ENCODE measurements at regions not wholly inside any gene's neighbourhood (a gene's known extent, or its start where the extent isn't known, plus 50 kb on each side); places are given as distances from the start of the nearest gene placed in this dataset.
A peak's percentile ranks its signal among the peaks of the same experiment; 100 is the strongest.

- no peak for DNase-seq (ENCODE audit: low read depth)
- TF ChIP-seq CTCF (conservative IDR thresholded peaks at IDR 0.05; ENCODE audit: control insufficient read depth, insufficient read depth, low read depth, low read length), result no peak
- no peak overlapping the region for H3K4me3 ChIP-seq (ENCODE audit: control insufficient read depth, low read depth, low read length)
These were observed 551.2 kb downstream of the CDH26 start for GRCh38 chr20:60509407-60509806.

- no peak for TF ChIP-seq CTCF (conservative IDR thresholded peaks at IDR 0.05; ENCODE audit: control insufficient read depth, insufficient read depth, low read depth, low read length)
- no peak overlapping the region for H3K4me3 ChIP-seq (ENCODE audit: control insufficient read depth, low read depth, low read length)
- no peak for DNase-seq (ENCODE audit: low read depth)
These were observed 552.1 kb downstream of the CDH26 start for GRCh38 chr20:60510356-60510755.

DNA sequence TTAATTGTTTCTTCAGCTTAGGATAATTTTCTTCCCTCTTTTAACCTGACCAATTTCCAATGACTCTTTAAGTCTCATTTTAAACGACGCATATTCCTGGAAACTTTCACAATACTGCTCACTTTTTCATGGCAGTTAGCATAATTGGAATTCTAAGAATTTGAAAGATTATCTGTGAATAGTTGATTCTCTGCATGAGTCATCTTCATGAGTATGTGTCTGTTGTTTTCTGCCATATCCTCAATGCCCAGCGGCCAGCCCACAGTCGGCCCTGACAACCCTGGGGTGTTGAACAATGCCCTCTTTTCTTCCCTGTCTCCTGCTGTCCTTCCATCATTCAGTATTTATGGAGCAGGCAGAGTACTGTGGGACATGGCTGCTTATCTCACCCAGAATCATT, 554.2 kb downstream of the CDH26 start:
- H3K4me3 ChIP-seq (ENCODE audit: control insufficient read depth, low read depth, low read length), result no peak overlapping the region
- peak; percentile 59 for DNase-seq (ENCODE audit: low read depth)
- TF ChIP-seq CTCF (conservative IDR thresholded peaks at IDR 0.05; ENCODE audit: control insufficient read depth, insufficient read depth, low read depth, low read length), result no peak

DNA sequence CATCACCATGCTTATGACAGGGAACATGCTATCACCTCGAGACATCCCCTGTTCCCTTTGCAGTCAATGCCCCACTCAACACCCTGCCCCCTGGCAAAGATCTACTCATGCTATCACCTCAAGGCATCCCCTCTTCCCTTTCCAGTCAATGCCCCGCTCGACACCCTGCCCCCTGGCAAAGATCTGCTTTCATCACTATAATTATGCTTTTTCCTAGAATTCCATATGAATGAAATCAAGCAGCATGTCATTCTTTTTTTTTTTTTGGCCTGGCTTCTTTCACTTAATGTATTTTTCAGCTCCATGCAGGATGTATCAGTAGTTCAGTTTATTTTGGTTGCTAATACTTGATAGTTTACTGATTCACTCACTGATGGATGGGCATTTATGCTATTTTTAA, 554.9 kb downstream of the CDH26 start:
- DNase-seq (ENCODE audit: low read depth), result no peak

GRCh38 chr20:60516442-60516841, 558.2 kb downstream of the CDH26 start:
- no peak for DNase-seq (ENCODE audit: low read depth)
- no peak for TF ChIP-seq CTCF (conservative IDR thresholded peaks at IDR 0.05; ENCODE audit: control insufficient read depth, insufficient read depth, low read depth, low read length)
- H3K4me3 ChIP-seq (ENCODE audit: control insufficient read depth, low read depth, low read length), result no peak overlapping the region

More for the DNA sequence above, 554.9 kb downstream of the CDH26 start:
- no peak overlapping the region for H3K4me3 ChIP-seq (ENCODE audit: control insufficient read depth, low read depth, low read length)
- no peak for TF ChIP-seq CTCF (conservative IDR thresholded peaks at IDR 0.05; ENCODE audit: control insufficient read depth, insufficient read depth, low read depth, low read length)

GRCh38 chr20:60518022-60518421, 559.8 kb downstream of the CDH26 start:
- H3K4me3 ChIP-seq (ENCODE audit: control insufficient read depth, low read depth, low read length), result no peak overlapping the region
- DNase-seq (ENCODE audit: low read depth), result no peak
- TF ChIP-seq CTCF (conservative IDR thresholded peaks at IDR 0.05; ENCODE audit: control insufficient read depth, insufficient read depth, low read depth, low read length), result no peak

GRCh38 chr20:60525397-60525796, 567.2 kb downstream of the CDH26 start:
- H3K4me3 ChIP-seq (ENCODE audit: control insufficient read depth, low read depth, low read length), result no peak overlapping the region
- no peak for TF ChIP-seq CTCF (conservative IDR thresholded peaks at IDR 0.05; ENCODE audit: control insufficient read depth, insufficient read depth, low read depth, low read length)
- DNase-seq (ENCODE audit: low read depth), result no peak

Measured in fibroblast of mammary gland (primary cell).